GM12878 (cell line): ENCODE measurements at regions not wholly inside any gene's neighbourhood (a gene's known extent, or its start where the extent isn't known, plus 50 kb on each side); places are given as distances from the start of the nearest gene placed in this dataset.

ENCODE experiments used
- ATAC-seq: fragments of 200-7000 bp; cut with Tn5 transposase; 3 replicates; pipeline ENCODE4 v1.9.1; 2020; ENCODE audit warnings: mild to moderate bottlenecking, moderate library complexity
- BruUV-seq: library from RNA; stranded (reverse); fragments of 400-500 nt; replicated peaks from 2 replicates; lab custom pipeline; 2021; lab: Mats Ljungman, UMichigan
- CTCF ChIA-PET: fragments of 300-600 bp; sonication (Branson Sonifier 250); formaldehyde crosslinking; extraction: SDS; loops from one replicate; lab custom pipeline; 2021; ENCODE audit warnings: inconsistent platforms; lab: Yijun Ruan, JAX
- POLR2A ChIA-PET: fragments of 350-600 bp; formaldehyde crosslinking; extraction: SDS; loops from one replicate; lab custom pipeline; 2021; ENCODE audit warnings: inconsistent platforms; lab: Charles Lee
- RAD21 ChIA-PET: fragments of 300-600 bp; sonication (Branson Sonifier 250); formaldehyde crosslinking; loops from one replicate; lab custom pipeline; 2023; ENCODE audit warnings: antibody characterized with exemption; ENCODE audit not compliant: unreplicated experiment; lab: Charles Lee
- SMC1A ChIA-PET: fragments of 300-600 bp; sonication (Branson Sonifier 250); formaldehyde crosslinking; loops from one replicate; lab custom pipeline; 2023; ENCODE audit not compliant: unreplicated experiment, uncharacterized antibody; lab: Charles Lee
- DNase-seq: peaks from one replicate; pipeline ENCODE4 v3.0.0-alpha.2; 2011; ENCODE audit warnings: low read depth, low spot score
- FAIRE-seq: peaks from 3 replicates; lab custom pipeline; 2011; peaks lifted over from hg19 to GRCh38; lab: Jason Lieb, UNC
- H2AFZ ChIP-seq: 2 replicates; pipeline ENCODE4 v1.6.0; 2011; ENCODE audit warnings: low read depth, low read length, control low read depth; ENCODE audit not compliant: control insufficient read depth
- H3K27ac ChIP-seq: 2 replicates; pipeline ENCODE4 v1.5.1; 2011; ENCODE audit warnings: control low read depth; ENCODE audit not compliant: control insufficient read depth, insufficient read depth
- H3K27me3 ChIP-seq, 2 experiments: replicated peaks in 1 of 2; 2 replicates each; pipeline versions ENCODE4 v1.6.0 to v1.6.1; 2011; ENCODE audit warnings: low read length in 1 of 2; ENCODE audit not compliant: control insufficient read depth in 2 of 2, insufficient read depth in 2 of 2
- H3K36me3 ChIP-seq, 2 experiments: 2 replicates each; pipeline ENCODE4 v1.5.1; 2011; ENCODE audit warnings: low read length in 1 of 2; ENCODE audit not compliant: control insufficient read depth in 2 of 2, insufficient read depth in 2 of 2
- H3K4me1 ChIP-seq: 2 replicates; pipeline ENCODE4 v1.6.1; 2011; ENCODE audit warnings: mild to moderate bottlenecking, low read length, moderate library complexity, mixed read lengths; ENCODE audit not compliant: control insufficient read depth, insufficient read depth
- H3K4me2 ChIP-seq: 2 replicates; pipeline ENCODE4 v1.6.0; 2011; ENCODE audit warnings: control low read depth; ENCODE audit not compliant: control insufficient read depth, insufficient read depth
- H3K4me3 ChIP-seq: fragments of 200-600 bp; sonication (generic); 2 replicates; pipeline ENCODE4 v1.5.1; 2016
- H3K79me2 ChIP-seq: 2 replicates; pipeline ENCODE4 v1.6.0; 2011; ENCODE audit warnings: low read length; ENCODE audit not compliant: control insufficient read depth, insufficient read depth
- H3K9ac ChIP-seq: 2 replicates; pipeline ENCODE4 v1.8.0; 2011; ENCODE audit warnings: low read length, control low read depth, mixed read lengths; ENCODE audit not compliant: control insufficient read depth, insufficient read depth
- H3K9me3 ChIP-seq: replicated peaks from 3 replicates; pipeline ENCODE4 v1.5.1; 2011; ENCODE audit warnings: mild to moderate bottlenecking, low read length; ENCODE audit not compliant: control insufficient read depth, insufficient read depth
- H4K20me1 ChIP-seq: 2 replicates; pipeline ENCODE4 v1.6.0; 2011; ENCODE audit not compliant: control insufficient read depth, insufficient read depth
- IKZF2 ChIP-seq, 2 experiments: fragments of 450-650 bp; IDR thresholded peaks; 2 replicates each; pipeline ENCODE4 v1.6.1; 2017; ENCODE audit warnings: mild to moderate bottlenecking in 2 of 2, moderate library complexity in 2 of 2
- MXI1 ChIP-seq: fragments of 150-350 bp; IDR thresholded peaks from 2 replicates; pipeline ENCODE4 v1.6.1; 2011; ENCODE audit warnings: low read depth, mild to moderate bottlenecking, inconsistent platforms, low read length, improper control_type of control experiment
- NFYB ChIP-seq: IDR thresholded peaks from 2 replicates; pipeline ENCODE4 v1.6.1; 2011; ENCODE audit warnings: low read depth, mild to moderate bottlenecking, low read length, improper control_type of control experiment, moderate library complexity; ENCODE audit not compliant: insufficient read depth
- SUPT20H ChIP-seq: IDR thresholded peaks from 2 replicates; pipeline ENCODE4 v1.6.1; 2011; ENCODE audit warnings: low read depth, mild to moderate bottlenecking, low read length, moderate library complexity, borderline replicate concordance; ENCODE audit not compliant: control insufficient read depth
- TAF1 ChIP-seq: IDR thresholded peaks from 2 replicates; pipeline ENCODE4 v1.6.1; 2011; ENCODE audit warnings: mild to moderate bottlenecking, low read depth, low read length, borderline replicate concordance
- ZNF384 ChIP-seq: IDR thresholded peaks from 2 replicates; pipeline ENCODE4 v1.6.1; 2012; ENCODE audit warnings: low read depth, mild to moderate bottlenecking, low read length, improper control_type of control experiment, borderline replicate concordance
- ZNF622 ChIP-seq: fragments of 450-650 bp; IDR thresholded peaks from 2 replicates; pipeline ENCODE4 v1.6.1; 2017; ENCODE audit warnings: mild to moderate bottlenecking, inconsistent platforms
- WGBS: methylation state at CpG from one replicate; pipeline ENCODE4 v1.1.6; 2016; ENCODE audit warnings: low lambda C conversion rate; ENCODE audit not compliant: insufficient replicate concordance, insufficient coverage; ENCODE audit errors: missing lambda C conversion rate; 5-methylcytosine and 5-hydroxymethylcytosine counted together
- in situ Hi-C: fragments of 300-500 bp; cut with MboI; formaldehyde crosslinking; loops from 9 replicates; pipeline ENCODE4 v1.14.3; 2018; ENCODE audit warnings: mixed read lengths
- intact Hi-C: fragments of 100-400 bp; cut with micrococcal nuclease; formaldehyde crosslinking; loops from one replicate; pipeline ENCODE4 v1.14.2; 2022; ENCODE audit not compliant: unreplicated experiment
- TF ChIP-seq, protein P1 (sequence below): fragments of 450-650 bp; IDR thresholded peaks from 2 replicates; pipeline ENCODE4 v1.6.1; 2017; ENCODE audit warnings: mild to moderate bottlenecking
- TF ChIP-seq, protein P2 (sequence below): fragments of 450-650 bp; formaldehyde crosslinking; IDR thresholded peaks from 2 replicates; pipeline ENCODE4 v1.4.0; 2020; ENCODE audit warnings: mild to moderate bottlenecking, moderate library complexity

DNA sequence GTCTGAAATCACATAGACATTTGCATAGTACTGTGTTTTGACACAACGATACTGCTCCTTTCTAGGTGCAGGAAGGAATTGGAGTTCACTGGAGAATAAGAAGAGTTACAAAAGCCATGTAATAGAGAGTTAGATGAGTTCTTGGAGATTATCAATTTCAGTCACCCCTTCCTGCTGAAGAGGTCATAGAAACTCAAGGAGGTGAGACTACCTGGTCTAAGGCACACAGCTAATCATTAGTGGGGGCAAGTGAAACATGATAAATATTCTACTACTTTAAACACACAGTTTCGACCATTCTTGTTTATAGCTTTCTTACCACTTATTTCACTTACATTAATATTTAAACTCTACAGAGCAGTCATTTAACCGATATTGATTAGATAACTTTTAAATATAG, 286.9 kb upstream of the NXPH2 start:
- intact Hi-C loops: no loop called here
- no peaks in the 10 kb centered on the region for H3K4me1 ChIP-seq
- POLR2A ChIA-PET: no interaction called here
- H4K20me1 ChIP-seq: no peaks in the 10 kb centered on the region
- no peak overlapping the region for H3K9ac ChIP-seq
- no peaks in the 10 kb centered on the region for H3K36me3 ChIP-seq
- FAIRE-seq (no peak), ATAC-seq (no peak), DNase-seq (no peak)
- H3K9me3 ChIP-seq: no peaks in the 10 kb centered on the region
- no peak overlapping the region for H3K4me3 ChIP-seq
- TF ChIP-seq, protein P1, sequence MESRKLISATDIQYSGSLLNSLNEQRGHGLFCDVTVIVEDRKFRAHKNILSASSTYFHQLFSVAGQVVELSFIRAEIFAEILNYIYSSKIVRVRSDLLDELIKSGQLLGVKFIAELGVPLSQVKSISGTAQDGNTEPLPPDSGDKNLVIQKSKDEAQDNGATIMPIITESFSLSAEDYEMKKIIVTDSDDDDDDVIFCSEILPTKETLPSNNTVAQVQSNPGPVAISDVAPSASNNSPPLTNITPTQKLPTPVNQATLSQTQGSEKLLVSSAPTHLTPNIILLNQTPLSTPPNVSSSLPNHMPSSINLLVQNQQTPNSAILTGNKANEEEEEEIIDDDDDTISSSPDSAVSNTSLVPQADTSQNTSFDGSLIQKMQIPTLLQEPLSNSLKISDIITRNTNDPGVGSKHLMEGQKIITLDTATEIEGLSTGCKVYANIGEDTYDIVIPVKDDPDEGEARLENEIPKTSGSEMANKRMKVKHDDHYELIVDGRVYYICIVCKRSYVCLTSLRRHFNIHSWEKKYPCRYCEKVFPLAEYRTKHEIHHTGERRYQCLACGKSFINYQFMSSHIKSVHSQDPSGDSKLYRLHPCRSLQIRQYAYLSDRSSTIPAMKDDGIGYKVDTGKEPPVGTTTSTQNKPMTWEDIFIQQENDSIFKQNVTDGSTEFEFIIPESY: no peak
- H2AFZ ChIP-seq: no peak overlapping the region
- CTCF ChIA-PET: no interaction called here
- 39% methylated on average over 3 of the region's 3 CpGs for WGBS
- SMC1A ChIA-PET: no interaction called here
- in situ Hi-C loops: no loop called here
- no peak overlapping the region for H3K27ac ChIP-seq
- no peak overlapping the region for H3K4me2 ChIP-seq
- RAD21 ChIA-PET: interaction anchor here (1.2 kb wide), 1 partner anchor 13 kb away, joined by 3 read pairs; no protein-coding TSS in a partner anchor
- BruUV-seq: no TSS peak
- no peaks in the 10 kb centered on the region for H3K27me3 ChIP-seq
- no peaks in the 10 kb centered on the region for H3K79me2 ChIP-seq

DNA sequence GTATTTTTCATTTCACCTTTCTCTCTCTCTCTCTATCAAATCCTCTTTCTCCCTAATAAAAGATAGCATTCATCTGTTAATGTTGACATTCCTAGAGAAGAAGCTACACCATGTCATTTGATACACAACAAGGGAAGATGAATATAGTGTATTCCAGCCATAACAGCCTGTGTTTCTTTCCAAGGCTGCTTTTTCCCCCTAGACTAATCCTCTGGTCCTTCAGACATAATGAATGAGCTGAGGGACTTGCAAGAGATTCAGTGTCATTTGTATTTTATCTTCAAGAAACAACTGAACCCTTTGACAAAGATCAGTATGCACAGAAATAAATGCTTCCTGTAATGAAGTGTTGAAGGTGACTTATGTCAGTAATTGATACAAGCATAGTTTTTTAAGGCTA, 284.0 kb upstream of the NXPH2 start:
- CTCF ChIA-PET: no interaction called here
- Histone ChIP-seq H3K4me3 (no peak overlapping the region), H3K9me3 (no peaks in the 10 kb centered on the region), H3K4me2 (no peak overlapping the region), H3K27ac (no peak overlapping the region), H3K36me3 (no peaks in the 10 kb centered on the region), H2AFZ (no peak overlapping the region), H4K20me1 (no peaks in the 10 kb centered on the region), H3K4me1 (no peaks in the 10 kb centered on the region), H3K9ac (no peak overlapping the region), H3K27me3 (no peaks in the 10 kb centered on the region), H3K79me2 (no peaks in the 10 kb centered on the region)
- DNase-seq (no peak), FAIRE-seq (no peak), ATAC-seq (no peak)
- SMC1A ChIA-PET: no interaction called here
- RAD21 ChIA-PET: no interaction called here
- in situ Hi-C loops: no loop called here
- POLR2A ChIA-PET: no interaction called here
- BruUV-seq: no TSS peak
- intact Hi-C loops: no loop called here
- TF ChIP-seq ZNF384 (no peak), SUPT20H (no peak), ZNF622 (no peak), TAF1 (no peak), IKZF2 (IDR thresholded peaks at IDR 0.05) (no peak), MXI1 (no peak), NFYB (no peak)
- TF ChIP-seq, protein P2, sequence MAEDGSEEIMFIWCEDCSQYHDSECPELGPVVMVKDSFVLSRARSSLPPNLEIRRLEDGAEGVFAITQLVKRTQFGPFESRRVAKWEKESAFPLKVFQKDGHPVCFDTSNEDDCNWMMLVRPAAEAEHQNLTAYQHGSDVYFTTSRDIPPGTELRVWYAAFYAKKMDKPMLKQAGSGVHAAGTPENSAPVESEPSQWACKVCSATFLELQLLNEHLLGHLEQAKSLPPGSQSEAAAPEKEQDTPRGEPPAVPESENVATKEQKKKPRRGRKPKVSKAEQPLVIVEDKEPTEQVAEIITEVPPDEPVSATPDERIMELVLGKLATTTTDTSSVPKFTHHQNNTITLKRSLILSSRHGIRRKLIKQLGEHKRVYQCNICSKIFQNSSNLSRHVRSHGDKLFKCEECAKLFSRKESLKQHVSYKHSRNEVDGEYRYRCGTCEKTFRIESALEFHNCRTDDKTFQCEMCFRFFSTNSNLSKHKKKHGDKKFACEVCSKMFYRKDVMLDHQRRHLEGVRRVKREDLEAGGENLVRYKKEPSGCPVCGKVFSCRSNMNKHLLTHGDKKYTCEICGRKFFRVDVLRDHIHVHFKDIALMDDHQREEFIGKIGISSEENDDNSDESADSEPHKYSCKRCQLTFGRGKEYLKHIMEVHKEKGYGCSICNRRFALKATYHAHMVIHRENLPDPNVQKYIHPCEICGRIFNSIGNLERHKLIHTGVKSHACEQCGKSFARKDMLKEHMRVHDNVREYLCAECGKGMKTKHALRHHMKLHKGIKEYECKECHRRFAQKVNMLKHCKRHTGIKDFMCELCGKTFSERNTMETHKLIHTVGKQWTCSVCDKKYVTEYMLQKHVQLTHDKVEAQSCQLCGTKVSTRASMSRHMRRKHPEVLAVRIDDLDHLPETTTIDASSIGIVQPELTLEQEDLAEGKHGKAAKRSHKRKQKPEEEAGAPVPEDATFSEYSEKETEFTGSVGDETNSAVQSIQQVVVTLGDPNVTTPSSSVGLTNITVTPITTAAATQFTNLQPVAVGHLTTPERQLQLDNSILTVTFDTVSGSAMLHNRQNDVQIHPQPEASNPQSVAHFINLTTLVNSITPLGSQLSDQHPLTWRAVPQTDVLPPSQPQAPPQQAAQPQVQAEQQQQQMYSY: no peak
